Umbilical cord (tissue), 1 donor: ENCODE measurements at regions not wholly inside any gene's neighbourhood (a gene's known extent, or its start where the extent isn't known, plus 50 kb on each side); places are given as distances from the start of the nearest gene placed in this dataset.
"Not testable (repeated sequence)": the region's sequence is repeated elsewhere in the genome, so short reads cannot be mapped to it uniquely, and the experiment has no call there.

Source experiments
- DNase-seq: peaks from one replicate; pipeline ENCODE4 v3.0.0-alpha.2; 2015; ENCODE audit warnings: low spot score

DNA sequence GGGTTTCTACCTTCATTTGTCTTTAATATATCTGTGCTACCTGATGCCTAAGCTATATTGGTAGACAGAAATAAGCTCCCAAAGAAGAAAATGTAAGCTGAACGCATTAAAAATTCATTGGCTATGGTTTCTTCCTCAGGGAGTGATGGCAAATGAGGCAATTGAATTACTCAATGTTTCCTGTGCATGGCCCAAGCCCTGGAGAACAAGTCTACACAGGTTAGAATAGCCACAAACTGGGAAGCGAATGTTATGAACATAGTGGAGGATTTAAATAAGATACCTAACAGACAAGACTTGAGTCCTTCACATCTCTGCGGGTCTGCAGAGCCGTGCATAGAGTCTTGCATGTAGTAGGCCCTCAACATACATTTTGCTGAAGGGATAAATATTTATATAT is 350.3 kb downstream of the RWDD3 start:
- DNase-seq, result no peak

DNA sequence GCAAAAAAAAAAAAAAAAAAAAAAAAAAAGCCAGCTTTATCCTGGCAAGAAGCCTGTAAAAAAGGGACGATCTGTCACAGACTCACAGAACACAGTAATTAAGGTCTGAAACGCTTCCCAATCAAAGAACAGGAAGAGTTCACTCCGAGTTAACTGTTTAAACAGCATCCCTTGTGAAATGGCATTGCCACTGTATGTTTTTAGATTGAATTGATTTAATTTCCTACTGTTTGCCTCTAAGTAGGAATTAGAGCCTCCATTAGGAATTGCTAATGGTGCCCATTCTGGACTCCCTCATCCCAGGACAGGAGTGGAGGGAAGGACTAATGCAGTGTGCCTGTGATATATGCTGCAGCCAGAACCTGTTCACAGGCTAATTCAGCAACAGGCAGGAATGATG is 370.8 kb downstream of the RWDD3 start:
- no peak for DNase-seq

DNA sequence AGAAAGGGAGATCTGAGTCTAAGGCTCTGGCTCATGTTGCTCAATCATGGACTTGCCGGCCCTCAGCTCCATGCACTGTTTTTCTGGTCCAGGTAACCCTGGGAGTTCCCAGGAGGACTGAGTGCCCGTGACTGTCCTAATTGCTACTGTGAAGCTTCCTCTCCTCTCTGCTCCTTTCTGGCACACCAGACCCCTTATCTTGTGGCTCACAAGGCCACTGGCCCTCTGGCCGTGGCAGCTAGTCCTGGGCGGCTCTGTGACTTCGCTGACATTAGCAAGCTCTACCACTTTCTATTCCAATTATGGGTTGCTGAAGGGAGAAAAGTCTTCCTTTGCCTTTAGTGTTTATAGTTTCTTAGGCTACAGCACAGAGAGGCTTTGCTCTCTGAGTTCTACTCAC is 380.2 kb downstream of the RWDD3 start:
- DNase-seq, result no peak

DNA sequence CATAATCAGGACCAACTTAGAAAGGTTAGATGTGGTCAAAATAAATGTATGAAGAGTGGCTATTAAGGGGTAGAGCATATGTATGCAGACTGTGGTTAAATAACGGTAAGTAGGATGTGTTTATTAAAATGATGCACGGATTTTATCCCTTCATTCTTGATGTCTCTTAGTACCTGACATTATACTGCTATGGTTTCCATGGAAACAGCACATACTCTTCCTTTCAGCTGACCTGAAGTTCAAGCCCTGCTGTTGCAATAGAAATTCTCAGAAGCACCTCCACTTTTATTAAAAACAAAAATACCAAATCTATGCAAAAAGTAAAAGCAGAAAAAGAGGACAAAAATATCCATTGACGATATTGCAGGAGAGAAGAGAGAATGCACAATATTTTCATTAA is 381.4 kb downstream of the RWDD3 start:
- DNase-seq, result no peak

DNA sequence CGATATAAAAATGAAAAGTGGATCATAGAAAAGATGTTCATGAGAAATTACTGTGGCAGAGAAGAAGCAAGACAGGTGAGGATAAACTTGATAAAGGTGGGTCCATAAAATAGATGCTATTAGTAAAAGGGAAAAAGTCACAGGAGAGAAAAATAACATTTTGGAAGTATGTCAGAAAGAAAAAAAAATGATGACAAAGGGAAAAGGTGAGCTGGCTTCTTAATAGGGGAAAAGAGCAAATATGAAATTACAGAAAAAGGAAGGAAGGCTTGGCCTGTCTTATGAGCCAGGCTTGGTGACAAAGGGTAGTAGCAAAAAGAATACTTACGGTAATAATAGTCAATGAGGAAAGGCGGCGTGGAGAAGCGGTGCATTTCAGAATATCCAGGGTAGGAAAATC is 386.1 kb downstream of the RWDD3 start:
- no peak for DNase-seq

DNA sequence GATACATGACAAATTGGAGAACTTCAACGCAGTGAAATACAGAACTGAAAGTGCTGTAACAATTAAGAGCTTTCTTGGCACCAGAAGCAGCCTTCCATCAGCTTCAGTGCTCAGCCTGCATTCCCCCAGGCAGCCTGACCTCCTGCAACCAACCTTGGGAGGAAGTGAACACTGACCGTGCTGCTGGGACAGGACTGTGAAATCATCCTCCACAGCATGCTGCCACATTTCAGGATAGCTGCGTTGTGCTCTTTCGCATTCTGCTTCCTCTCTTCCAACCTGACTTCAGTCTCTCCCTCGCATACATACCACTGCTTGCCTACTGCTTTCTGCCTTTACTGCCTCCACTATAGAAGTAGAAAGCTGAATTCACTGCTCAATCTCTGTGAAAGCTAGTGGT is 388.6 kb downstream of the RWDD3 start:
- DNase-seq, result no peak

DNA sequence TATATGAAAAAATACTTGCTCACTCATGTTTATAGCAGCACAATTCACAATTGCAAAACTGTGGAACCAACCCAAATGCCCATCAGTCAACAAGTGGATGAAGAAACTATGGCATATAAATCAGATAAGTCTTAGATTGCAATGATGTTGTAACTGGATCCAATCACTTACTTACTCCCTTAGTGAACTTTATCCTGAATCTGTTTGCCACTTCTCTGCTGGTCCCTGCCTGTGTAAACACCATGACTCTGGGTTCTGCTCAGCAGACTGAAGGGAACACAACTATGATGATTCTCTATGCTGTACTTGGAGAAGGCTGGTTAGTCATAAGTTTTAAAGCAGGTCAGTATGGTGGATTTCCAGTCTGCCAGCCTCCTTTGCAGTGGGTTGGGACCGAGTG is 391.2 kb downstream of the RWDD3 start:
- no peak for DNase-seq

DNA sequence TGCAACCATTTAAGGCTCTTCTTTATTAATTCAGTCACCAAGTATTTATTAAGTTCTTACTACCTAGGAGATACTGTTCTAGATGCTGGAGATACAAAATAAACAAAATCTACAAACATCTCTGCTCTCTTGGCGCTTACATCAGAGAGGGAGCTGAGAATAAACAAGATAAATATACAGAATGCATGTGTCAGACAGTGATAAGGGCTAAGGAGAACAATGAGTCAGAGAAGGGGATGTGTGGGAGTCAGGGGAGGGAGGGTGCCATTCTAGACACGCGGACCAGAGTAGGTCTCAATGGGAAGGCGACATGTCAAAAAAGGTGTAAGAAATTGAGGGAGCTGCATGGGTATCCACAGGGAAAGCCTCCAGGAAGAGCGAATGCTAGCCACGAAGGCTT is 393.2 kb downstream of the RWDD3 start:
- DNase-seq, result no peak

DNA sequence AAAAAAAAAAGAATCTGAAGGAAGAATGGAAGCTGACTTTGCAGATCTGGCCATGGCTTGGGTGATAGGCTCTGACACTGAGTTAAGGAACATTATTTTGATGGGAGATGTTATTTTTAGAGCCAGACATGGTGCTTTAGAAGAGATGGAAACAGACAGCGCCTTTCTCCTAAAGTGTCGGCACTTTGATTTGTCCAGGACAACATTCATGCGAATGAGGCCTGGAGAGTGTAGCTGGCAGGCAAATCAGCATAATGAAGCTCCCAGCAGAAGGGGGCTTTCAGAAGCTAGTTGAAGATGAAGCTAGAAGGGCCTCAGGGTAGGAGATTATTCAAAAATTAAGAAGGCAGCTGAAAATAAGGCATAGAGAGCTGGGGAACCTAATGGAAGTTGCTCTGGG is 397.7 kb downstream of the RWDD3 start:
- no peak for DNase-seq

DNA sequence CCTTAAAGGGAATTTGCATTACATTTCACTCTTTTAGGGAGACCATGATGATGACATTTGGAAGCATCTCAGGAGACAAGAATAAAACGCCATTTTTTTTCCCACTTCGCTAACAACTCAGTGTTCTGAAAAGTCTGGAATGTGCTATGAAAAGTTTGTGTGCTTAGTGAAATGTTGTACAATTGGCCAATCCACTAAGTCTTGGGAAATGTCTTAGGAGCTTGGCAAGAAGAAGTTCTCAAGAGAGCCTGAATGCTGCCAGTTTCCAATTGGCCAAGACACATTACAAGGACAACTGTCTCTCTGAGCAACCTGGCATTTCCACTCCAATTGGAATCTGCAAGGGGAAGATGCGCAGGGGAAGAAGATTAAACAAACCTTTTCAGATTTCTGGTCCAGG is 401.8 kb downstream of the RWDD3 start:
- no peak for DNase-seq

DNA sequence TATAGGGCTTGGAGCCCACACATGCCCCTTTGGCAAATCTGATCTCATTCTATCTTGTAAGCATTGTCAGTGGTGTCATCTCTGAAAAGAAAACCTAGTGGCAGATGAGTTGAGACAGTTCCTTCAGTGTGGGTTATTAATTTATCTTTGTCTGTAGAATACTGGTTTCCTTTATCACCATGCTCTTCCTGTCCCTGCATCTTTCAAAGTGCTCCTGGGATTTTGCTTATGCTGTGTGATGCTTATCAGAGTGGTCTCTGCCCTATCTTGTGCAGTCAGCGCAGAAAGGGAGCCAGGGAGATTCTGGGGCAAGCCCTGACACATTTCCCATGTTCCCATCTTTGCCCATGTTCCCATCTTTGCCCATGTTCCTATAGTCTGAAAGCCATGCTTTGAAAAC is 402.9 kb downstream of the RWDD3 start:
- no peak for DNase-seq

DNA sequence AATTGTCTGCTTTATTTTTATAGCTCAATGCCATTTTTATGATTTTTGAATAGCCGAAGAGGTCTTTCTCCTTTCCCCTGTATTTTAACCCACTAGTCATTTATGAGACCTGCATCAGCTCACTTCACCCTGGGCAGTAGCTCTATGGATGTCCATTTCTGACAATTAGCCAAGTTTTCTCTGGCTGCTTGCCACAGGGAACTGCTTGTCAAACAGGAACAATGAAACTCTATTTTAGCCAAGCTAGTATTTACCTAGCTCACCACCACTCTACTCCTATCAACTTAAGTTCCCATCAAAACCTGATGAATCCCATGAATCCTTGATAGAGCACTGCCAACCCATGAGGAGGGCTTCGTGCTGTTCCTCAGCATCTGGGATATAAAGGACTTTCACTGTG is 406.7 kb downstream of the RWDD3 start:
- DNase-seq, result no peak

DNA sequence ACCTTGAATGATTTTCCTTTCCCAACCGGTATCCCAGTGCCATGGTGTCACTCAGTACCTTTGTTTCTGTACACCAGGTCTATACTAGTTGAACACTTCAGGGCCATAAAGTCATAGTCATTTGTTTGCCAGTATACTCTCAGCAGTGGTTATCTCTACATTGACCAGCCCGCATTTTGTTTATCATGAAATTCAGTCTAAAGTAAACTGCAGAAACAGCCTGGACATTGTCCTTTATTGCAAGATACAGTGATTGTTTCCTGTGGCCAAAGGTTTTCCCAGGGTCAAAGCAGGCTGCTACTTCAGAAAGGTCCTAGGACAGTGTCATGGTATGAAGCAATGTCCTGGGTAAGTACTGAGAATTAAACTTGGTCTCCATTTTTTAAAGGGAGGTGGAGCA is 407.4 kb downstream of the RWDD3 start:
- DNase-seq, result no peak

DNA sequence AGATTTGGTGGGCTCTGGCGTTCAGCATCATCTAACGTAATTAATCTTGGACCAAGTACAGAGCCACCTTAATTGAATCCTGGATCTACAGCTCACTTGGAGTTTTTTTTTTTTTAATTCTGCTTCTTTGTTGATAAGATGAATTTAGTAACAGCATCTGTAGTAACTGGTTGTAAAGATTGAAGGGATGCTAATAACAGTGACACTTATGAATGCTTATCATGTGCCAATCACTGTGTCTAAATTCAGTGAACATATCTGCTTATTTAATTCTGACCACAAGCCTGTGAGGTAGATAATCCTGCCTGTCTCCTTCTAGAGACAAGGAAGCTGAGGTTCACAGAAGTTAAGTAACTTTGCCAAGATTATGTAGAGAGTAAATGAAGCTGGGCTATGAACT is 408.0 kb downstream of the RWDD3 start:
- no peak for DNase-seq

DNA sequence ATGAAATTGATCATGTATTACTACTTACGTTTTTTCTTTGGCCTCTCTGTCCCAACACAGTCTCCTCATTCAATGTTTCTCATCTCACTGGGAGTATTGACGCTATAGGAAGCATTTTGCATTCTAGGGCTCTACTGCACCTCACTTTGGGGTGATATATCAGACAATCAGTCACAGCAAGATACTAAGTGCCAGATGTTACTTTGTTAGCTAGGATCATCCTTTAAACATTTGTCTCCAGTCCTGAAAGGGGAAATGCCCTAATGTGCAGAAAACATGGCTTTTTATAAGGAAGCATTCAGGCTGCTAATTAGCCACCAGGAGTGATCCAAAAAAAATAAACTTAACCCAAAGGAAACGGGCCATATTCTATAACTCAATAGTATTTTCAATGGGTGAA is 409.1 kb downstream of the RWDD3 start:
- DNase-seq, result no peak

DNA sequence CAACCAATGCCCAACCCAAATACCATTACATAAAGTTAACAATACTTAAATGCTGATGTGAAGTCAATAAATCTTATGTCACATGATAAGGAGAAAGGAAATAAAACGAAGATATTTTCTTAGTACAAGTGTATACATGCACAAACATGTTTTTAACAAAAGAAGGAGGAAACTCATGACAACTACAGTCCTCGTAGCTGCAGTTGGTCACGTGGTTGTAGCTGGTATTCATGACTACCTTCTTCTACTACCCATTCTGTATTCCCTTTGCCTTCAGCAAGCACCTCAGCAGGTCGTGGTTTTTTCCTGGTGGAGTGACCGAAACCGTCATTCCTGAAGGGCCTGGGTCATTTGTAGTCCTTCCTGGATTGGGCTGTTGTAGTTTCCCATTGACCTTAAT is 411.1 kb downstream of the RWDD3 start:
- DNase-seq, result not testable (repeated sequence)

DNA sequence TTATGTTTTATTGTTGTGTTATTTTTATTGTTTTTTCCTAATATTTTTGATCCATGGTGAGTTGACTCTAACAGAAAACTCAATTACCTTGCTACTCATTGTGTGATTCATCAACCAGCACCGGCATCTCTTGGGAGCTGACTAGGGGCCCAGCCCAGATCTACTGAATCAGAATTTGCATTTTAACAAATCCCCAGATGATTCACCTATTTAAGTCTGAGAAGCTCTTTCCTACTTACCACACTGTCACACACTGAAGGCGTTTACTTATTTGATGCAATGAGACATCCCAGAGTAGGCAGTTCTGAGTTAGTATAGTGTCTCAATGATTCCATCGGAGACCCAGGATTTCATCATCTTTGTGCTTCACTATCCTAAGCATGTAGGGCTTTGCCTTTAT is 416.6 kb downstream of the RWDD3 start:
- no peak for DNase-seq

DNA sequence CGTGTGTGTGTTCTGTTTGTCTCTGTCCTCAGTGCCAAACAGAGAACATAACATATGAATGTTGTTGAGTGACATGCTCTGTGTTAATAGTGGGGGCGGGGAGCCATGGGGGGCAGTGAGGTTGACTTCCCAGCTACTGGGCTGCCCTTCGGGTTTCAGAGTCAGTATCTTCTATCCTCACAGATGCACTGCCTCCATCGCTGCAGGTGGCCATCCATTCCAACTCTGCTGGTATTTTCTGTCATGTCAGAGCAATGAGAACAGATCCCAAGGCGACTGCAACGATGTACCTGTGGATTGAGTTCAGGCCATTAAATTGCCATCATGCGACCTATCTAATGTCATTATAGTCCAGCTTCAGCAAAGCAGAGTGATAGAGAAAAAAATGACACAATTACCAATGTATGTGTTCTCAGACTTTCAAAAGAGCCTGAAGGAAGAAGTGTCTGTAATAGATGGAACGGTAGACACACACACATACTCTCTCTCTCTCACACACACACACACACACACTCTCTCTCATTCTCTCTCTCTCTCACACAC is 418.5 kb downstream of the RWDD3 start:
- no peak for DNase-seq

DNA sequence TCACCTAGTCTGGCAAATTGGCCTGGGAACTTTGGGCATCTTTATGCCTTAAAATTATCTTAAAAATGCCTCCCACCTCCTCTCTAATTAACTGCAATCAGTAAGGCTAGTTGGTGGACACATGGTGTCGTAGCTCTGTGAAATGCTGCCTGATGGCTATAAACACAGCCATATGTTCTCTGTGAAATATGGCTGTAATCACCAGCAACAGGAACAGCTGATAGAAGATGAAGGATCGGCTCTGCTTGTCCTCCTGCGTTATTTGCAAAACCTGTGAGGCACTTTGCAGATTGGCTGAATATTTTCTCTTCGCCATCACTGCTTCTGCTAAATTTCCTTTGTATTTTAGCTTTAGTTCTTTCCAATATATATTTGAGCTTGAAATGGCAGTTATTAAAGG is 419.6 kb downstream of the RWDD3 start:
- DNase-seq, result no peak

DNA sequence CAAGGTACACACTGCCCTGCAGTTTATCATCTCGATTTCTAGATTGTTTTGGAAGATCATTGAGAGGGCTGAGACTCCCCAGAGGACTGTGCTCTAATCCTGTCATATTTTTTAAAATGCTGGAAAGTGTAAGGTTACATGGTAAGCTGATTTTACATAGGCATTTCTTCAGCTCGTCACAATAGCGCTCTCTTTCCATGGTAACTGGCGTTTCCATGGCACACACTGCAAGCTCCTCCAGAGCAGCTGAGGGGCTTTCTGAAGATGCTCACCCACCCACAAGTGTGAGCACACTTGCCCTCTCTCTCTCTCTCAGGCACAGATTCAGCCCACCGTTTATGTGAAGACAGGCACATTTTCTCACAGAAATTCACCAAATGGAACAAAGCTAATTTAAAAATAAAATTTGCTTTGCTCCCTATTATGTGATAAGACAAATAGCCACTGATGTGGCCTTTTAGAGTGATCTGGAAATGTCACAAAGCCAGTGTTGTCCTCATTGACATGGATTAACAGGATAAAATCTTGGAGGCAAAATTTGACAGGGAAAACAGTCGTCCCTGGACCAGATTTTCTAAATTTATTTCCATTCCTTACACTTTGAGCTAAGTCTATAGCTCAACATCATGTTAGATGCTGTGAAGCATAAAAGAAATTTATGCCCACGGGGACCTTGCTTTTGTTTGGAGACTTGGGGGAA is 421.5 kb downstream of the RWDD3 start:
- DNase-seq, result no peak

DNA sequence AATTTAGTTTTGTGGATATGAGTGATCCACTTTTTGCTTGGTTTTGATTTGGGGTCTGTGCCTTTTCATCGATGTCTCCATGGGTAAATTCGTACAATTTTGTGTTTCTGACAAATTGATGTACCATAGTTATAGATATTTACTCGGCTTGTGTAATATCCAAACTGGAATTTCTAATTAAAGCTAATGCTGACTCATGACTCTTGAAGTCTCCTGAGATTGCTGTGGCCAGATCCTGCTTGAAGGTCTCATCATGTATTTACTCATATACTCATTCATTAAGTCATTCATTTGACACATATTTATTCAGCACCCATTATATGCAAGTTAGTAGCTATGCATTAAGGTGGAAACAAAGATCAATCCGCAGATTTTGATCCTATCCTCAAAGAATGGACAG is 423.2 kb downstream of the RWDD3 start:
- no peak for DNase-seq

DNA sequence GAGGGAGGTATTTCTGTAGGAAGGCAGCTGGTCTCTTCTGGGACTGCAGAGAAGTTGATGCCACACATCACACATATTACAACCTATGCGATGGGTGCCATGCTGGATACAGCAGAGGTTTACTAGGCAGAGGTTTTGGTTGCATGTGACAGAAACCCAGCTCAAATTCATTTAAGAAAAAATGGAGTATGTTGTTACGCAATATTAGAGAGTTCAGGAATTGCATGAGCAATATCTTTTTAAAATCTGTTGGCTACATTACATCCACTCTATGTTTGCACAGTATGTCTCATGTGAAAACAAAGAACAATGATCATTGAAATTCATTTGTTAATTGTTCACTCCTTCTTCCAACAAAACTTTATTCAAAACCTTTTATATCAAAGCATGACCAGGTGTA is 425.2 kb downstream of the RWDD3 start:
- no peak for DNase-seq

DNA sequence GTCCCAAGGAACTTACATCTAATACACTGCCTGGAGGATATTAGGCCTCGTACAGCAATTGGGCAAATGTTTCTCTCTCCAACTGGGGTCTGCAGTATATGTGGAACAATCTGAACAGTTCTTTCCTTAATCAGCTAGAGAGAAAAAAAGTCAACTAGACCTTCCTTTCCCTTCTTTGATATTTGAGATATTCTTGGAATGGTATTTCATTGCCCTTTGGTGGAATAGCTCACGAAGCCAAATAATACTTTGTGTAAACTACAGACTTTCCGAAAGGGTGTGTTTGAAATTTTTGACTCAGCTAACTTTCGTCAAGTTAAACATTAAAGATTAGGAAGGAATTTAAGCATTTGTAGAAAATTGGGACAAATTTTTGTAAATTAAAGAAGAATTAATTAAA is 425.6 kb downstream of the RWDD3 start:
- DNase-seq, result no peak

DNA sequence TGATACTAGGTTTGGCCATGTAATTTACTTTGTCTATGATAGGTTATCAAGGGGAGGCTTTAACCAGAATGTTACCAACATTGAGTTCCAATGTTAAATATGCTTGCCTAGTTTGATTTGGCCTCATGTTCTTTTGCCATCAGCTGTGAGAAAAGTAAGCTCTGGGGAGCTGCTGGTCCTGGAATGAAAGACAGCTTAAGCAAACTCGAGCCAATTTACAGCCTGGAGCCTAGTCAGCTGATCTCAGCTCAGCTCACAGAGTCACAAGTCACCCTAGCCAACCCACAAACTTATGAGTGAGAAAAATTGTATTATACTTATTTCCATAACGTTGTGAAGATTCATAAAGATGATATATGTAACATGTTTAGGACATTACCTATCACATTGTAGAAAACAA is 426.7 kb downstream of the RWDD3 start:
- no peak for DNase-seq
